ENCODE measurements at regions not wholly inside any gene's neighbourhood (a gene's known extent, or its start where the extent isn't known, plus 50 kb on each side); places are given as distances from the start of the nearest gene placed in this dataset.
"Not testable (repeated sequence)": the region's sequence is repeated elsewhere in the genome, so short reads cannot be mapped to it uniquely, and the experiment has no call there.

DNA sequence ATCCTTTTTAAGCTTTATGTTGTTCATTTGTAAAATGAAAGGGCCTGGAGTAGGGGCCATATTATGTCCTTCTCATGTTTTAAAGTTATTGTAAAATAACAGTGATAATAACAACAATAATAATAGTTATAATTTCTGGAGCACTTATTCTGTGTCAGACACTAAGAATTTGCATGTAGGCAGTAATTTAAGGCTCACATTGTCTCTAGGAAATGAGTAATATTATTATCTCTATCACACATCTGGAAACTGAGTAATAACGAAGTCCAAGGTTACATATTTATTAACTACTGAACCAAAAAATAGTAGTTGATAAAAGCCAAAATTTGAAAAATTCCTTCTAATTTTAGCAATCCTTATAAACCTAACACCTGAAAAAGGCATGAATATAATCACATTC, 520.7 kb upstream of the PABPC4L start:
- H3K9me3 ChIP-seq (ENCODE audit: low read depth, low read length), result no peaks in the 10 kb centered on the region
- no peak overlapping the region for H3K9ac ChIP-seq (ENCODE audit: insufficient read length)
- DNase-seq (ENCODE audit: low read depth, low spot score), result no peak
- TF ChIP-seq POLR2AphosphoS5 (IDR thresholded peaks at IDR 0.05; ENCODE audit: borderline replicate concordance, low read depth, low read length) (no peak), FOXP2 (optimal IDR thresholded peaks at IDR 0.05; ENCODE audit: control extremely low read depth, extremely low read length, insufficient read depth) (no peak), EZH2 (IDR thresholded peaks at IDR 0.05) (no peak)
- H3K27ac ChIP-seq, result no peak overlapping the region
- H3K4me3 ChIP-seq, result no peak overlapping the region
- H3K36me3 ChIP-seq (ENCODE audit: insufficient read depth, low read length), result no peaks in the 10 kb centered on the region

- no peak for DNase-seq (ENCODE audit: low read depth, low spot score)
- no peak for TF ChIP-seq POLR2AphosphoS5 (IDR thresholded peaks at IDR 0.05; ENCODE audit: borderline replicate concordance, low read depth, low read length)
- TF ChIP-seq EZH2 (IDR thresholded peaks at IDR 0.05), result no peak
- no peak for TF ChIP-seq FOXP2 (optimal IDR thresholded peaks at IDR 0.05; ENCODE audit: control extremely low read depth, extremely low read length, insufficient read depth)
- H3K27ac ChIP-seq, result no peak overlapping the region
- H3K9me3 ChIP-seq (ENCODE audit: low read depth, low read length), result no peaks in the 10 kb centered on the region
- no peak overlapping the region for H3K9ac ChIP-seq (ENCODE audit: insufficient read length)
- H3K36me3 ChIP-seq (ENCODE audit: insufficient read depth, low read length), result no peaks in the 10 kb centered on the region
- H3K4me3 ChIP-seq, result no peak overlapping the region
These were observed 518.4 kb upstream of the PABPC4L start for GRCh38 chr4:134720030-134720429.

DNA sequence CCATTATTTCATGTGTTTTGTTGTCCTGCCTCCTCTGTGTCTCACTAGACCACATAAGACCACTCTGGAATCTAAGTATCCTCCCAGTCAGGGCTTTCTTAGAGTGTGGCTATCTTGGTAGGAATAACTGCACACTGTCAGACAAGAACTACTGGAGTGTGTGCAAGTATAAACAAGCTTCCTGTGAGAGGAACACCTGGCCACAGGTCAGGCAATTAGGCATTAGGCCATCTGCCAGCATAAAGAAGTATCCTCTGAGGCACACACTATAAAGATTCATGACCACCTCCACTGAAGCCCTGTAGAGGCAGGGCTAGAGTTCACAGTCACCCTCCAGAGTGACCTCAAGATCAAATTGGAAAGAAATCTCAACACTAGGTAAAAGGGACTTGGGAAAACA, 507.0 kb upstream of the PABPC4L start:
- H3K36me3 ChIP-seq (ENCODE audit: insufficient read depth, low read length), result no peaks in the 10 kb centered on the region
- H3K9me3 ChIP-seq (ENCODE audit: low read depth, low read length), result no peaks in the 10 kb centered on the region
- no peak for TF ChIP-seq POLR2AphosphoS5 (IDR thresholded peaks at IDR 0.05; ENCODE audit: borderline replicate concordance, low read depth, low read length)
- no peak for TF ChIP-seq EZH2 (IDR thresholded peaks at IDR 0.05)
- no peak for TF ChIP-seq FOXP2 (optimal IDR thresholded peaks at IDR 0.05; ENCODE audit: control extremely low read depth, extremely low read length, insufficient read depth)
- DNase-seq (ENCODE audit: low read depth, low spot score), result no peak
- no peak overlapping the region for H3K9ac ChIP-seq (ENCODE audit: insufficient read length)
- no peak overlapping the region for H3K27ac ChIP-seq
- no peak overlapping the region for H3K4me3 ChIP-seq

DNA sequence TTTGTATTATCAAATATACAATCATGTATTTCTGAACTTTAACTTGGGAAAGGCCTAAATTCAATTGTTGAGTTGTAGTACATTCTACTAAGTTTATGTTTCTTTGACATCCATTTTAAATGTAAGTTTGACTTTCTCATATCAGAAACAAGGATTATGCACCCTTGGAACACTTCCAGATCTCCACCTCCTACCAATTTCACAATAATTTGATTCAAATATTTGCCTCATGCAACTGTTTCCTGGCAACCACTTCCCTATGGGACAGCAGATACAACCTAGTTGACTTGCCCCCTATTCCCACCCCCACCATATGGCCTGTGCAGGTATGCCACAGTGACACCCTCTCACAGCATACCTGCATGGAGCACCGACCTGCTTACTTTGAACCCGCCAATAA, 506.4 kb upstream of the PABPC4L start:
- TF ChIP-seq POLR2AphosphoS5 (IDR thresholded peaks at IDR 0.05; ENCODE audit: borderline replicate concordance, low read depth, low read length) (no peak), EZH2 (IDR thresholded peaks at IDR 0.05) (no peak), FOXP2 (optimal IDR thresholded peaks at IDR 0.05; ENCODE audit: control extremely low read depth, extremely low read length, insufficient read depth) (no peak)
- H3K27ac ChIP-seq, result no peak overlapping the region
- H3K4me3 ChIP-seq, result no peak overlapping the region
- DNase-seq (ENCODE audit: low read depth, low spot score), result no peak
- H3K9me3 ChIP-seq (ENCODE audit: low read depth, low read length), result no peaks in the 10 kb centered on the region
- H3K36me3 ChIP-seq (ENCODE audit: insufficient read depth, low read length), result no peaks in the 10 kb centered on the region
- no peak overlapping the region for H3K9ac ChIP-seq (ENCODE audit: insufficient read length)

DNA sequence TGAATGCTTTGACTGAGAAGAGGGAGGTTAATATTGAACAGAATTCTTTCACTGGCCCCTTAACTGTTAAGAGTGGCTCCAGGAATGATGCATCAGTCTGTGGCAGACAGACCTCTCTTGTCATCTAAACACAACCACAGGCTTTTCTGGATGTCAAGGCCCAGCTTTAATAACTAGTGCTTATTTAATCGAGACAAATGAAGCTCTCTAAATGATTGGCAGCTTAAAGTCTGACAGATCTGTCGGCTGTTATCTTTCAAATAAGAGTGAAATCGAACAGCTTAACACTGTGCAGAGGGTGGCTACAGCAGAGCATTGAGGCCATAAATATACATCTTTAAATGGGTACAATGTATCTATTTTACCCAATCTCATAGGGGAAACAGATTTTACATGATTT, 500.8 kb upstream of the PABPC4L start:
- H3K4me3 ChIP-seq, result no peak overlapping the region
- no peaks in the 10 kb centered on the region for H3K9me3 ChIP-seq (ENCODE audit: low read depth, low read length)
- TF ChIP-seq POLR2AphosphoS5 (IDR thresholded peaks at IDR 0.05; ENCODE audit: borderline replicate concordance, low read depth, low read length), result no peak
- no peak for TF ChIP-seq FOXP2 (optimal IDR thresholded peaks at IDR 0.05; ENCODE audit: control extremely low read depth, extremely low read length, insufficient read depth)
- no peak for TF ChIP-seq EZH2 (IDR thresholded peaks at IDR 0.05)
- H3K9ac ChIP-seq (ENCODE audit: insufficient read length), result no peak overlapping the region
- H3K27ac ChIP-seq, result no peak overlapping the region
- no peaks in the 10 kb centered on the region for H3K36me3 ChIP-seq (ENCODE audit: insufficient read depth, low read length)
- DNase-seq (ENCODE audit: low read depth, low spot score), result no peak

- TF ChIP-seq POLR2AphosphoS5 (IDR thresholded peaks at IDR 0.05; ENCODE audit: borderline replicate concordance, low read depth, low read length), result no peak
- TF ChIP-seq FOXP2 (optimal IDR thresholded peaks at IDR 0.05; ENCODE audit: control extremely low read depth, extremely low read length, insufficient read depth), result no peak
- no peak for TF ChIP-seq EZH2 (IDR thresholded peaks at IDR 0.05)
- no peaks in the 10 kb centered on the region for H3K9me3 ChIP-seq (ENCODE audit: low read depth, low read length)
- no peak overlapping the region for H3K9ac ChIP-seq (ENCODE audit: insufficient read length)
- no peak overlapping the region for H3K4me3 ChIP-seq
- no peak overlapping the region for H3K27ac ChIP-seq
- H3K36me3 ChIP-seq (ENCODE audit: insufficient read depth, low read length), result no peaks in the 10 kb centered on the region
- DNase-seq (ENCODE audit: low read depth, low spot score), result no peak
These were observed 498.7 kb upstream of the PABPC4L start for GRCh38 chr4:134700251-134700650.

DNA sequence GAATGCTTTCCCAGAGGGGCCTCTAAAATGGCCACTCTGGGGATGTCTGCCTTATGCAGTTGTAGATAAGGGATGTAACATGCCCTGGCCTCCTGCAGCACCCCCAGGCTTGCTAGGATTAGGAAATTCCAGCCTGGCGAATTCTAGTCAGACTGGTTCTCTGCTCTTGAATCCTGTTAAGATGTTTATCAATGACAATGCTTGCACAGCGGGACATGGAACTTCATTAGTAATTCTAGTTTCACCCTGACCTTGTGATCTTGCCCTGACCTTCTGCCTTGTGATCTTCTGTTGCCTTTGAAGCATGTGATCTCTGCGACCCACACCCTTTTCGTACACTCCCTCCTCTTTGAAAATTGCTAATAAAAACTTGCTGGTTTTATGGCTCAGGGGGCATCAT, 497.2 kb upstream of the PABPC4L start:
- not testable (repeated sequence) for H3K9ac ChIP-seq (ENCODE audit: insufficient read length); H3K27ac ChIP-seq; DNase-seq (ENCODE audit: low read depth, low spot score); H3K36me3 ChIP-seq (ENCODE audit: insufficient read depth, low read length); H3K4me3 ChIP-seq; H3K9me3 ChIP-seq (ENCODE audit: low read depth, low read length)

- Histone ChIP-seq H3K4me3 (no peak overlapping the region), H3K9ac (ENCODE audit: insufficient read length) (no peak overlapping the region), H3K27ac (no peak overlapping the region), H3K36me3 (ENCODE audit: insufficient read depth, low read length) (no peaks in the 10 kb centered on the region), H3K9me3 (ENCODE audit: low read depth, low read length) (no peaks in the 10 kb centered on the region)
- no peak for TF ChIP-seq POLR2AphosphoS5 (IDR thresholded peaks at IDR 0.05; ENCODE audit: borderline replicate concordance, low read depth, low read length)
- no peak for TF ChIP-seq EZH2 (IDR thresholded peaks at IDR 0.05)
- TF ChIP-seq FOXP2 (optimal IDR thresholded peaks at IDR 0.05; ENCODE audit: control extremely low read depth, extremely low read length, insufficient read depth), result no peak
- no peak for DNase-seq (ENCODE audit: low read depth, low spot score)
These were observed 493.8 kb upstream of the PABPC4L start for GRCh38 chr4:134695433-134695832.

DNA sequence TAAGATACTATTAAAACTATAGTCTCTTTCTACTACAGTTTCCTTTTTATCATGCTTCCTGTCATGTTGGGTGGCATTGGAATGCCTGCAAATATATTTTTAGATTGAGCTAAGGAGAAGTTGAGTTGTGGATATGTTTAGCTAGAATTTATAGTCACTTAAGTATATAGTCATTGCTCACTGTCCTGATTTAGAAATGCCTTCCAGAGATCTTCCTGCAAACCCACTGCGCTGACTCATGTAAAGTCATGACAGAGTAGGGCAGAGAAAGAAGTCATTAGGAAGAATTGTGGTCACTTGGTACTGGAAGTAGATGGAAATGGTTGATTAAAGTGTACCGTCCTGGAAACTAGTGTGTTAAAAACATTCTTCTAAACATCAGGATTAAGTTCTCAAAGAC, 490.3 kb upstream of the PABPC4L start:
- Histone ChIP-seq H3K27ac (no peak overlapping the region), H3K4me3 (no peak overlapping the region), H3K36me3 (ENCODE audit: insufficient read depth, low read length) (no peaks in the 10 kb centered on the region), H3K9ac (ENCODE audit: insufficient read length) (no peak overlapping the region), H3K9me3 (ENCODE audit: low read depth, low read length) (no peaks in the 10 kb centered on the region)
- no peak for DNase-seq (ENCODE audit: low read depth, low spot score)
- TF ChIP-seq POLR2AphosphoS5 (IDR thresholded peaks at IDR 0.05; ENCODE audit: borderline replicate concordance, low read depth, low read length) (no peak), EZH2 (IDR thresholded peaks at IDR 0.05) (no peak), FOXP2 (optimal IDR thresholded peaks at IDR 0.05; ENCODE audit: control extremely low read depth, extremely low read length, insufficient read depth) (no peak)

All from SK-N-MC (cell line).